ENCODE measurements at regions not wholly inside any gene's neighbourhood (a gene's known extent, or its start where the extent isn't known, plus 50 kb on each side); places are given as distances from the start of the nearest gene placed in this dataset.

DNA sequence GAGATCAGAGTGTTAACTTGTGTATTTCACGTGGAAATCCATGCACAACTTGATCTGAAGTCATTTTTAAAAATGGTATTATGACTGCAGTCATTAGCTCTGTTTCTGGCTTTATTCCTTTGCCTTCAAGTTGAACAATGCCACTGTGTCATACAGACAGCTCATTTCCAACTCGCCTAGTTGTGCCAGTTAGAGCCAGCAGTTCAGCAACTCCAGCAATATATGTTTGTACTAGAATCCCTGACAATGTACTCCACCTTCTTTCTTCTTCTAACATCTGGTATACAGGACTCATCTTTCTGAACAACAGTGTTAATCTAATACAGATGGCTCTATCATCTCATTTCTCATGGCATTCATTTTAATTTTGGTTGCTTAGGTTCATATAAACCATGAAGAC lies 418.3 kb upstream of the POU3F2 start:
- TF ChIP-seq, protein P1, sequence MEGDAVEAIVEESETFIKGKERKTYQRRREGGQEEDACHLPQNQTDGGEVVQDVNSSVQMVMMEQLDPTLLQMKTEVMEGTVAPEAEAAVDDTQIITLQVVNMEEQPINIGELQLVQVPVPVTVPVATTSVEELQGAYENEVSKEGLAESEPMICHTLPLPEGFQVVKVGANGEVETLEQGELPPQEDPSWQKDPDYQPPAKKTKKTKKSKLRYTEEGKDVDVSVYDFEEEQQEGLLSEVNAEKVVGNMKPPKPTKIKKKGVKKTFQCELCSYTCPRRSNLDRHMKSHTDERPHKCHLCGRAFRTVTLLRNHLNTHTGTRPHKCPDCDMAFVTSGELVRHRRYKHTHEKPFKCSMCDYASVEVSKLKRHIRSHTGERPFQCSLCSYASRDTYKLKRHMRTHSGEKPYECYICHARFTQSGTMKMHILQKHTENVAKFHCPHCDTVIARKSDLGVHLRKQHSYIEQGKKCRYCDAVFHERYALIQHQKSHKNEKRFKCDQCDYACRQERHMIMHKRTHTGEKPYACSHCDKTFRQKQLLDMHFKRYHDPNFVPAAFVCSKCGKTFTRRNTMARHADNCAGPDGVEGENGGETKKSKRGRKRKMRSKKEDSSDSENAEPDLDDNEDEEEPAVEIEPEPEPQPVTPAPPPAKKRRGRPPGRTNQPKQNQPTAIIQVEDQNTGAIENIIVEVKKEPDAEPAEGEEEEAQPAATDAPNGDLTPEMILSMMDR (IDR thresholded peaks at IDR 0.05), result no peak
- TF ChIP-seq EP300 (IDR thresholded peaks at IDR 0.05) (no peak), POLR2A (IDR thresholded peaks at IDR 0.05) (no peak)

Measured in sigmoid colon (tissue), 4 donors.